ENCODE measurements at regions not wholly inside any gene's neighbourhood (a gene's known extent, or its start where the extent isn't known, plus 50 kb on each side); places are given as distances from the start of the nearest gene placed in this dataset.

- ChIA-PET POLR2A (ENCODE audit: low non-redundant PET) (no interaction called here), CTCF (no interaction called here)
- BruUV-seq (replicated peaks) = no TSS peak
- intact Hi-C loops (cut with micrococcal nuclease; ENCODE audit: unreplicated experiment) = no loop called here
- Histone ChIP-seq H3K9me3 (ENCODE audit: low read depth, low read length, poor library complexity, severe bottlenecking) (no peaks in the 10 kb centered on the region), H3K27me3 (replicated peaks; ENCODE audit: insufficient read depth, low read depth, low read length, poor library complexity) (no peaks in the 10 kb centered on the region), H3K36me3 (ENCODE audit: insufficient read depth, low read length, poor library complexity, severe bottlenecking) (no peaks in the 10 kb centered on the region), H3K4me1 (ENCODE audit: insufficient read depth, low read length, poor library complexity, severe bottlenecking) (peaks cover 6% of the 10 kb centered on the region), H3K27ac (ENCODE audit: low read depth, low read length, poor library complexity, severe bottlenecking) (no peak overlapping the region), H3K4me3 (ENCODE audit: low read depth, low read length, poor library complexity, severe bottlenecking) (no peak overlapping the region)
- TF ChIP-seq EZH2 (IDR thresholded peaks at IDR 0.05; ENCODE audit: borderline replicate concordance, low read depth, low read length, poor library complexity, severe bottlenecking) = no peak
- TF ChIP-seq, protein P1, sequence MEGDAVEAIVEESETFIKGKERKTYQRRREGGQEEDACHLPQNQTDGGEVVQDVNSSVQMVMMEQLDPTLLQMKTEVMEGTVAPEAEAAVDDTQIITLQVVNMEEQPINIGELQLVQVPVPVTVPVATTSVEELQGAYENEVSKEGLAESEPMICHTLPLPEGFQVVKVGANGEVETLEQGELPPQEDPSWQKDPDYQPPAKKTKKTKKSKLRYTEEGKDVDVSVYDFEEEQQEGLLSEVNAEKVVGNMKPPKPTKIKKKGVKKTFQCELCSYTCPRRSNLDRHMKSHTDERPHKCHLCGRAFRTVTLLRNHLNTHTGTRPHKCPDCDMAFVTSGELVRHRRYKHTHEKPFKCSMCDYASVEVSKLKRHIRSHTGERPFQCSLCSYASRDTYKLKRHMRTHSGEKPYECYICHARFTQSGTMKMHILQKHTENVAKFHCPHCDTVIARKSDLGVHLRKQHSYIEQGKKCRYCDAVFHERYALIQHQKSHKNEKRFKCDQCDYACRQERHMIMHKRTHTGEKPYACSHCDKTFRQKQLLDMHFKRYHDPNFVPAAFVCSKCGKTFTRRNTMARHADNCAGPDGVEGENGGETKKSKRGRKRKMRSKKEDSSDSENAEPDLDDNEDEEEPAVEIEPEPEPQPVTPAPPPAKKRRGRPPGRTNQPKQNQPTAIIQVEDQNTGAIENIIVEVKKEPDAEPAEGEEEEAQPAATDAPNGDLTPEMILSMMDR (conservative IDR thresholded peaks at IDR 0.05; ENCODE audit: low read depth, low read length) = no peak
- DNase-seq (ENCODE audit: low spot score) = no peak
Observed at GRCh38 chr22:44586999-44587736, 89.1 kb upstream of the RTL6 start.

GRCh38 chr22:44586351-44586990 lies 88.4 kb upstream of the RTL6 start:
- no TSS peak for BruUV-seq (replicated peaks)
- Histone ChIP-seq H3K27ac (ENCODE audit: low read depth, low read length, poor library complexity, severe bottlenecking) (no peak overlapping the region), H3K36me3 (ENCODE audit: insufficient read depth, low read length, poor library complexity, severe bottlenecking) (no peaks in the 10 kb centered on the region), H3K4me3 (ENCODE audit: low read depth, low read length, poor library complexity, severe bottlenecking) (no peak overlapping the region), H3K27me3 (replicated peaks; ENCODE audit: insufficient read depth, low read depth, low read length, poor library complexity) (no peaks in the 10 kb centered on the region), H3K9me3 (ENCODE audit: low read depth, low read length, poor library complexity, severe bottlenecking) (no peaks in the 10 kb centered on the region), H3K4me1 (ENCODE audit: insufficient read depth, low read length, poor library complexity, severe bottlenecking) (no peaks in the 10 kb centered on the region)
- ChIA-PET CTCF (no interaction called here), POLR2A (ENCODE audit: low non-redundant PET) (no interaction called here)
- intact Hi-C loops (cut with micrococcal nuclease; ENCODE audit: unreplicated experiment) = no loop called here
- DNase-seq (ENCODE audit: low spot score) = no peak
- no peak for TF ChIP-seq EZH2 (IDR thresholded peaks at IDR 0.05; ENCODE audit: borderline replicate concordance, low read depth, low read length, poor library complexity, severe bottlenecking)
- TF ChIP-seq, protein P1 (conservative IDR thresholded peaks at IDR 0.05; ENCODE audit: low read depth, low read length) = no peak

DNA sequence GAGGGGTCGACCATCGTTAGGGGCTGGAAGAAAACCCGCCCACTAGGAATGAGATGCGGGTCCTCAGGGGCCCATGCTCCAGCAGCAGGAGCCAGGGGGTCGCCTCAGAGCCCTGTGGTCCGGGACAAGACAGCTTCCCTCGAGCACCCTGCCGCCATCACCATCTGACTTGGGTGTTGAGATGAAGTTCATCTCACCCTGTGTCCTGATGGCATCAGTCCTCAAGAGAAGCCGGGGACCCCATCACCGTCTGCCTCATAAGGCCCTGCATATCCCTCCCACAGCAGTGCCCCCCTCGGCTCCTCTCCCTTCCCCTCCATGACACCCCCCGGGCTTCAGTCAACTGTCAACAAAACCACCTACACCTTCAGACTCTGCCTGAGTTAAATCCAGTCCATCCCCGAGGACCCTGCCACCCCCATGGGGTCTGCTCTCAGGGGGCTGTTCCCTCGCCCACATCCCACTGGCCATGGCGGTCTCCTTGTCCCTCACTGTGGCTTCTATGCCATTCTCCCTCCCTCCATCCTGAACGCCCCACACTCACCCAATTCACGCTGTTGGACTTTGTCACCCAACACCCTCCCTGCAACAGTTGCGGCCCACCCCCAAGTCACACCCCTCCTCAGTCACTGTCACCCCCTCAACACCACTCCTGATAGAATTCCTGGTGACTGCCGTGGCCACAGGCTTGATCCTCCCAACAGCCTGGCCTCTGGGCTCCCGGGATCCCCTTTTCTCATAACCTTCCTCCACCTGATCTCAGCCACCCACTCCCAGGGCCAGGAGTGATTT lies 87.7 kb upstream of the RTL6 start:
- TF ChIP-seq, protein P1 (conservative IDR thresholded peaks at IDR 0.05; ENCODE audit: low read depth, low read length) = no peak
- no peak for TF ChIP-seq EZH2 (IDR thresholded peaks at IDR 0.05; ENCODE audit: borderline replicate concordance, low read depth, low read length, poor library complexity, severe bottlenecking)

More for the DNA sequence above, 87.7 kb upstream of the RTL6 start:
- DNase-seq (ENCODE audit: low spot score) = no peak
- POLR2A ChIA-PET (ENCODE audit: low non-redundant PET) = no interaction called here
- no TSS peak for BruUV-seq (replicated peaks)
- CTCF ChIA-PET = no interaction called here
- Histone ChIP-seq H3K36me3 (ENCODE audit: insufficient read depth, low read length, poor library complexity, severe bottlenecking) (no peaks in the 10 kb centered on the region), H3K4me1 (ENCODE audit: insufficient read depth, low read length, poor library complexity, severe bottlenecking) (no peaks in the 10 kb centered on the region), H3K27ac (ENCODE audit: low read depth, low read length, poor library complexity, severe bottlenecking) (no peak overlapping the region), H3K9me3 (ENCODE audit: low read depth, low read length, poor library complexity, severe bottlenecking) (no peaks in the 10 kb centered on the region), H3K27me3 (replicated peaks; ENCODE audit: insufficient read depth, low read depth, low read length, poor library complexity) (no peaks in the 10 kb centered on the region), H3K4me3 (ENCODE audit: low read depth, low read length, poor library complexity, severe bottlenecking) (no peak overlapping the region)
- intact Hi-C loops (cut with micrococcal nuclease; ENCODE audit: unreplicated experiment) = no loop called here

Measured in A673 (cell line).